ENCODE measurements at regions not wholly inside any gene's neighbourhood (a gene's known extent, or its start where the extent isn't known, plus 50 kb on each side); places are given as distances from the start of the nearest gene placed in this dataset.

DNA sequence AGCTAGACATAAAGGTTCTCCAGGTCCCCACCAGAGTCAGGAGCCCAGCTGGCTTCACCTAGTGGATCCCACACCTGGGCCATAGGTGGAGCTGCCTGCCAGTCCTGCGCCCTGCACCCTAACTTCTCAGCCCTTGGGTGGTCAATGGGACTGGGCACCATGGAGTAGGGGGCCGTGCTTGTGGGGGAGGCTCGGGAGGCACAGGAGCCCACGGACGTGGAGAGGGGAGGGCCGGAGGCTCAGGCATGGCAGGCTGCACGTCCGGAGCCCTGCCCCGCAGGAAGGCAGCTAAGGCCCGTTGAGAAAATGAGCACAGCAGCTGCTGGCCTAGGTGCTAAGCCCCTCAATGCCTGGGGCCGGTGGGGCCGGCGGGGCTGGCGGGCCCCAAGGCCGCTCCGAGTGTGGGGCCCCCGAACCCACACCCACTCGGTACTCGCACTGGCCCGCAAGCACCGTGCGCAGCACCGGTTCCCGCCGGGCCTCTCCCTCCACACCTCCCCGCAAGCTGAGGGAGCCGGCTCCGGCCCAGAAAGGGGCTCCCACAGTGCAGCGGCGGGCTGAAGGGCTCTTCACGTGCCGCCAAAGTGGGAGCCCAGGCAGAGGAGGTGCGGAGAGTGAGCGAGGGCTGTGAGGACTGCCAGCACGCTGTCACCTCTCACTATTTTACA is 291.1 kb downstream of the KLHL4 start:
- TF ChIP-seq, protein P1, sequence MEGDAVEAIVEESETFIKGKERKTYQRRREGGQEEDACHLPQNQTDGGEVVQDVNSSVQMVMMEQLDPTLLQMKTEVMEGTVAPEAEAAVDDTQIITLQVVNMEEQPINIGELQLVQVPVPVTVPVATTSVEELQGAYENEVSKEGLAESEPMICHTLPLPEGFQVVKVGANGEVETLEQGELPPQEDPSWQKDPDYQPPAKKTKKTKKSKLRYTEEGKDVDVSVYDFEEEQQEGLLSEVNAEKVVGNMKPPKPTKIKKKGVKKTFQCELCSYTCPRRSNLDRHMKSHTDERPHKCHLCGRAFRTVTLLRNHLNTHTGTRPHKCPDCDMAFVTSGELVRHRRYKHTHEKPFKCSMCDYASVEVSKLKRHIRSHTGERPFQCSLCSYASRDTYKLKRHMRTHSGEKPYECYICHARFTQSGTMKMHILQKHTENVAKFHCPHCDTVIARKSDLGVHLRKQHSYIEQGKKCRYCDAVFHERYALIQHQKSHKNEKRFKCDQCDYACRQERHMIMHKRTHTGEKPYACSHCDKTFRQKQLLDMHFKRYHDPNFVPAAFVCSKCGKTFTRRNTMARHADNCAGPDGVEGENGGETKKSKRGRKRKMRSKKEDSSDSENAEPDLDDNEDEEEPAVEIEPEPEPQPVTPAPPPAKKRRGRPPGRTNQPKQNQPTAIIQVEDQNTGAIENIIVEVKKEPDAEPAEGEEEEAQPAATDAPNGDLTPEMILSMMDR (IDR thresholded peaks at IDR 0.05; ENCODE audit: poor library complexity): no peak
- no peak for TF ChIP-seq EZH2 (IDR thresholded peaks at IDR 0.05; ENCODE audit: borderline replicate concordance)
